ENCODE measurements at regions not wholly inside any gene's neighbourhood (a gene's known extent, or its start where the extent isn't known, plus 50 kb on each side); places are given as distances from the start of the nearest gene placed in this dataset.

GRCh38 chr13:109910194-109910593 is 123.8 kb upstream of the IRS2 start:
- 88% methylated on average over 5 of the region's 5 CpGs; no CpG with 5 or more reads in 1 of the 2 experiments for WGBS, 2 experiments (ENCODE audit: extremely low coverage in 1 of 2, insufficient coverage in 1 of 2, insufficient read length in 1 of 2, insufficient replicate concordance in 2 of 2, low coverage in 1 of 2, low lambda C conversion rate in 2 of 2, missing lambda C conversion rate in 1 of 2)
- H2AFZ ChIP-seq (ENCODE audit: low read length) = no peak overlapping the region
- H4K20me1 ChIP-seq (replicated peaks in 1 of 2; ENCODE audit: control insufficient read depth in 1 of 2, insufficient read depth in 2 of 2, low read length in 2 of 2) = no peaks in the 10 kb centered on the region
- no peaks in the 10 kb centered on the region for H3K36me3 ChIP-seq (ENCODE audit: control insufficient read depth in 2 of 4, insufficient read depth in 4 of 4, low read length in 3 of 4)
- FAIRE-seq = no peak
- no peak overlapping the region for H4K8ac ChIP-seq (ENCODE audit: extremely low read depth, insufficient read depth, low read length)
- ChIA-PET POLR2A (ENCODE audit: partially characterized antibody) (no interaction called here), CTCF (ENCODE audit: partially characterized antibody) (no interaction called here)
- no peak overlapping the region for H3K56ac ChIP-seq (replicated peaks; ENCODE audit: insufficient read length, low read depth, low read length)
- H3K27ac ChIP-seq (ENCODE audit: low read depth, low read length) = no peak overlapping the region
- no peaks in the 10 kb centered on the region for H3K79me1 ChIP-seq (ENCODE audit: low read depth, low read length)
- no peak for DNase-seq (ENCODE audit: low read depth in 1 of 2, low spot score in 2 of 2)
- H3K23me2 ChIP-seq (ENCODE audit: low read depth, low read length) = no peaks in the 10 kb centered on the region
- no peak overlapping the region for H2BK20ac ChIP-seq (ENCODE audit: low read length)
- H2AK5ac ChIP-seq (ENCODE audit: low read depth, low read length) = no peak overlapping the region
- no peak overlapping the region for H3K4ac ChIP-seq (replicated peaks; ENCODE audit: insufficient read length, low read depth, low read length)
- no peak overlapping the region for H2BK5ac ChIP-seq (ENCODE audit: low read depth, low read length)
- no peak overlapping the region for H3K23ac ChIP-seq (ENCODE audit: insufficient read length)
- H2BK15ac ChIP-seq (ENCODE audit: low read length) = no peak overlapping the region
- H4K5ac ChIP-seq (ENCODE audit: insufficient read length, low read depth, low read length) = no peak overlapping the region
- H2BK120ac ChIP-seq (replicated peaks; ENCODE audit: low read depth, low read length) = no peak overlapping the region
- H3K27me3 ChIP-seq (replicated peaks in 1 of 4; ENCODE audit: control insufficient read depth in 3 of 4, extremely low read depth in 1 of 4, insufficient read depth in 3 of 4, low read length in 3 of 4) = no peaks in the 10 kb centered on the region
- no peaks in the 10 kb centered on the region for H3K79me2 ChIP-seq (ENCODE audit: control insufficient read depth in 1 of 2, insufficient read depth in 2 of 2, low read length in 2 of 2)
- H3K9me3 ChIP-seq (ENCODE audit: insufficient read depth in 2 of 2, low read depth in 1 of 2, low read length in 1 of 2) = no peaks in the 10 kb centered on the region
- H3K18ac ChIP-seq (ENCODE audit: extremely low read depth, low read length) = no peak overlapping the region
- H3K4me1 ChIP-seq (replicated peaks in 1 of 4; ENCODE audit: control insufficient read depth in 3 of 4, insufficient read depth in 4 of 4, low read length in 3 of 4) = no peaks in the 10 kb centered on the region
- H3K4me3 ChIP-seq (ENCODE audit: extremely low read depth in 1 of 4, insufficient read depth in 2 of 4, low read depth in 3 of 4, low read length in 4 of 4) = no peak overlapping the region
- no peak overlapping the region for H3K9ac ChIP-seq (replicated peaks in 1 of 4; ENCODE audit: extremely low read depth in 1 of 4, low read depth in 3 of 4, low read length in 3 of 4)
- no peak overlapping the region for H4K91ac ChIP-seq (replicated peaks; ENCODE audit: insufficient read length, low read length)
- no peak overlapping the region for H2BK12ac ChIP-seq (ENCODE audit: low read depth, low read length)
- no peak overlapping the region for H3K14ac ChIP-seq (ENCODE audit: insufficient read length)
- H3K4me2 ChIP-seq (ENCODE audit: insufficient read depth in 1 of 2, low read depth in 2 of 2, low read length in 2 of 2) = no peak overlapping the region
- TF ChIP-seq HDAC2 (IDR thresholded peaks at IDR 0.05; ENCODE audit: borderline replicate concordance in 1 of 2, low read depth in 2 of 2, low read length in 2 of 2) = no peak
- no peak for TF ChIP-seq TCF12 (IDR thresholded peaks at IDR 0.05; ENCODE audit: low read depth, low read length)
- TF ChIP-seq YY1 (IDR thresholded peaks at IDR 0.05; ENCODE audit: low read depth, low read length) = no peak
- no peak for TF ChIP-seq SP2 (IDR thresholded peaks at IDR 0.05; ENCODE audit: low read length)
- no peak for TF ChIP-seq POLR2AphosphoS5 (IDR thresholded peaks at IDR 0.05; ENCODE audit: low read depth, low read length)
- TF ChIP-seq HDAC6 (IDR thresholded peaks at IDR 0.05; ENCODE audit: low read depth, low read length) = no peak
- TF ChIP-seq ATF2 (IDR thresholded peaks at IDR 0.05; ENCODE audit: low read length) = no peak
- TF ChIP-seq SIX5 (IDR thresholded peaks at IDR 0.05; ENCODE audit: low read depth, low read length) = no peak
- TF ChIP-seq USF2 (IDR thresholded peaks at IDR 0.05; ENCODE audit: low read length) = no peak
- TF ChIP-seq TAF1 (IDR thresholded peaks at IDR 0.05; ENCODE audit: low read depth, low read length) = no peak
- no peak for TF ChIP-seq E2F6 (IDR thresholded peaks at IDR 0.05)
- no peak for TF ChIP-seq BCL11A (IDR thresholded peaks at IDR 0.05; ENCODE audit: low read depth in 2 of 2, low read length in 2 of 2)

Measured in H1 (cell line).